CD1c-positive myeloid dendritic cell (primary cell): ENCODE measurements at regions not wholly inside any gene's neighbourhood (a gene's known extent, or its start where the extent isn't known, plus 50 kb on each side); places are given as distances from the start of the nearest gene placed in this dataset.
"Not testable (repeated sequence)": the region's sequence is repeated elsewhere in the genome, so short reads cannot be mapped to it uniquely, and the experiment has no call there.

Experiments used
- DNase-seq: peaks from one replicate; pipeline ENCODE4 v3.0.0-alpha.2; 2016; ENCODE audit errors: extremely low spot score

GRCh38 chr15:69708436-69709122 is 256.0 kb downstream of the RPLP1 start:
- not testable (repeated sequence) for DNase-seq

- no peak for DNase-seq
These were observed 260.4 kb downstream of the RPLP1 start for GRCh38 chr15:69712991-69713390.

GRCh38 chr15:69713726-69714559 is 261.3 kb downstream of the RPLP1 start:
- peak; percentile 29 for DNase-seq

GRCh38 chr15:69715210-69715609 is 262.6 kb downstream of the RPLP1 start:
- no peak for DNase-seq

GRCh38 chr15:69718436-69718835 is 265.8 kb downstream of the RPLP1 start:
- peak; percentile 39 for DNase-seq

- DNase-seq = peak; percentile 88
These were observed 266.3 kb downstream of the RPLP1 start for GRCh38 chr15:69718916-69719315.

- peak; percentile 74 for DNase-seq
These were observed 267.1 kb downstream of the RPLP1 start for GRCh38 chr15:69719527-69720240.

GRCh38 chr15:69720536-69720935 is 267.9 kb downstream of the RPLP1 start:
- no peak for DNase-seq

GRCh38 chr15:69722924-69723323 is 270.3 kb downstream of the RPLP1 start:
- DNase-seq = peak; percentile 51

GRCh38 chr15:69723404-69724096 is 270.9 kb downstream of the RPLP1 start:
- DNase-seq = no peak

- no peak for DNase-seq
These were observed 271.7 kb downstream of the RPLP1 start for GRCh38 chr15:69724333-69724732.

- no peak for DNase-seq
These were observed 272.7 kb downstream of the RPLP1 start for GRCh38 chr15:69725275-69725674.

GRCh38 chr15:69725957-69726356 is 273.3 kb downstream of the RPLP1 start:
- DNase-seq = peak; percentile 91

GRCh38 chr15:69727121-69727924 is 274.7 kb downstream of the RPLP1 start:
- peak; percentile 44 for DNase-seq

GRCh38 chr15:69729167-69729748 is 276.6 kb downstream of the RPLP1 start:
- peak; percentile 72 for DNase-seq

- no peak for DNase-seq
These were observed 277.9 kb downstream of the RPLP1 start for GRCh38 chr15:69730281-69731080.

GRCh38 chr15:69731081-69731330 is 278.4 kb downstream of the RPLP1 start:
- DNase-seq = no peak

GRCh38 chr15:69731581-69731980 is 279.0 kb downstream of the RPLP1 start:
- no peak for DNase-seq

- DNase-seq = no peak
These were observed 279.5 kb downstream of the RPLP1 start for GRCh38 chr15:69732133-69732532.

GRCh38 chr15:69734699-69735098 is 282.1 kb downstream of the RPLP1 start:
- DNase-seq = no peak
